Testis (tissue), 2 donors: ENCODE measurements at regions not wholly inside any gene's neighbourhood (a gene's known extent, or its start where the extent isn't known, plus 50 kb on each side); places are given as distances from the start of the nearest gene placed in this dataset.

Source experiments
- POLR2A ChIP-seq: fragments of 450-650 bp; IDR thresholded peaks from one replicate; pipeline ENCODE4 v1.6.1; 2017; ENCODE audit warnings: antibody characterized with exemption, mild to moderate bottlenecking, moderate library complexity
- TF ChIP-seq, protein P1 (sequence below), 3 experiments: fragments of 450-650 bp in 2 of 3; fragments of 200-600 bp in 1 of 3; sonication (generic) in 1 of 3; IDR thresholded peaks; one replicate each; pipeline ENCODE4 v1.5.1; 2016 to 2019; ENCODE audit warnings: antibody characterized with exemption in 3 of 3, mild to moderate bottlenecking in 2 of 3, moderate library complexity in 1 of 3

GRCh38 chr12:85713373-85713772 is 122.8 kb downstream of the RASSF9 start:
- TF ChIP-seq, protein P1, sequence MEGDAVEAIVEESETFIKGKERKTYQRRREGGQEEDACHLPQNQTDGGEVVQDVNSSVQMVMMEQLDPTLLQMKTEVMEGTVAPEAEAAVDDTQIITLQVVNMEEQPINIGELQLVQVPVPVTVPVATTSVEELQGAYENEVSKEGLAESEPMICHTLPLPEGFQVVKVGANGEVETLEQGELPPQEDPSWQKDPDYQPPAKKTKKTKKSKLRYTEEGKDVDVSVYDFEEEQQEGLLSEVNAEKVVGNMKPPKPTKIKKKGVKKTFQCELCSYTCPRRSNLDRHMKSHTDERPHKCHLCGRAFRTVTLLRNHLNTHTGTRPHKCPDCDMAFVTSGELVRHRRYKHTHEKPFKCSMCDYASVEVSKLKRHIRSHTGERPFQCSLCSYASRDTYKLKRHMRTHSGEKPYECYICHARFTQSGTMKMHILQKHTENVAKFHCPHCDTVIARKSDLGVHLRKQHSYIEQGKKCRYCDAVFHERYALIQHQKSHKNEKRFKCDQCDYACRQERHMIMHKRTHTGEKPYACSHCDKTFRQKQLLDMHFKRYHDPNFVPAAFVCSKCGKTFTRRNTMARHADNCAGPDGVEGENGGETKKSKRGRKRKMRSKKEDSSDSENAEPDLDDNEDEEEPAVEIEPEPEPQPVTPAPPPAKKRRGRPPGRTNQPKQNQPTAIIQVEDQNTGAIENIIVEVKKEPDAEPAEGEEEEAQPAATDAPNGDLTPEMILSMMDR (IDR thresholded peaks at IDR 0.05), result no peak
- no peak for TF ChIP-seq POLR2A
